ENCODE measurements at regions not wholly inside any gene's neighbourhood (a gene's known extent, or its start where the extent isn't known, plus 50 kb on each side); places are given as distances from the start of the nearest gene placed in this dataset.

DNA sequence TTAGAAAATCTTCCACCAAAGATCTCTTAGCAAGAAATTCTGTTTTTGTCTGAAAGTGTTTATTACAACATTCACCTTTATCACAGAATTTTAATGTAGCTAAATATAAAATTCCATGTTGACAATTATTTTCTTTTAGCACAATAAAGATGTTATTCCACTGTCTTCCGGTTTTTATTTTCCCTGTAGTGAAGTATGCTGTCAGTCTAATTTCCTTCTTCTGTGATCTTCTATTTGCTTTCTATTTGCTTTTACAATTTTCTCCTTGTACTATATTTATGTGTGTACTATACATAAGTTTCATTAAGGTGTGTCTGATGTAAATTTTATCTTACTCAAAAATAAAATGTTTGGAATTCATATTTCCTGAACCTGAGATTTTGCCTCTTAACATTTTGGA lies 117.5 kb upstream of the PPP2R3A start:
- intact Hi-C loops (cut with DNase I; ENCODE audit: low total_unique reads) (no loop called here), in situ Hi-C loops (cut with MboI; ENCODE audit: low pct_ligation_motif_present in 1 of 4, low pct_unique_long_range_greater_than_20kb in 1 of 4, low sequenced_read_pairs in 3 of 4) (no loop called here)
- no peaks in the 10 kb centered on the region for H3K27me3 ChIP-seq
- WGBS, 2 donors (ENCODE audit: low coverage in 1 of 2) = 86 to 100% methylated on average over 1 of the region's 1 CpG
- no peak overlapping the region for H3K27ac ChIP-seq
- no peak overlapping the region for H3K4me3 ChIP-seq
- no peaks in the 10 kb centered on the region for H3K4me1 ChIP-seq
- TF ChIP-seq POLR2AphosphoS5 (IDR thresholded peaks at IDR 0.05) (no peak), EP300 (IDR thresholded peaks at IDR 0.05; ENCODE audit: low read depth) (no peak), POLR2A (IDR thresholded peaks at IDR 0.05) (no peak)
- TF ChIP-seq, protein P1, sequence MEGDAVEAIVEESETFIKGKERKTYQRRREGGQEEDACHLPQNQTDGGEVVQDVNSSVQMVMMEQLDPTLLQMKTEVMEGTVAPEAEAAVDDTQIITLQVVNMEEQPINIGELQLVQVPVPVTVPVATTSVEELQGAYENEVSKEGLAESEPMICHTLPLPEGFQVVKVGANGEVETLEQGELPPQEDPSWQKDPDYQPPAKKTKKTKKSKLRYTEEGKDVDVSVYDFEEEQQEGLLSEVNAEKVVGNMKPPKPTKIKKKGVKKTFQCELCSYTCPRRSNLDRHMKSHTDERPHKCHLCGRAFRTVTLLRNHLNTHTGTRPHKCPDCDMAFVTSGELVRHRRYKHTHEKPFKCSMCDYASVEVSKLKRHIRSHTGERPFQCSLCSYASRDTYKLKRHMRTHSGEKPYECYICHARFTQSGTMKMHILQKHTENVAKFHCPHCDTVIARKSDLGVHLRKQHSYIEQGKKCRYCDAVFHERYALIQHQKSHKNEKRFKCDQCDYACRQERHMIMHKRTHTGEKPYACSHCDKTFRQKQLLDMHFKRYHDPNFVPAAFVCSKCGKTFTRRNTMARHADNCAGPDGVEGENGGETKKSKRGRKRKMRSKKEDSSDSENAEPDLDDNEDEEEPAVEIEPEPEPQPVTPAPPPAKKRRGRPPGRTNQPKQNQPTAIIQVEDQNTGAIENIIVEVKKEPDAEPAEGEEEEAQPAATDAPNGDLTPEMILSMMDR (IDR thresholded peaks at IDR 0.05) = no peak
- H3K36me3 ChIP-seq = no peaks in the 10 kb centered on the region
- H3K9me3 ChIP-seq = no peaks in the 10 kb centered on the region
- DNase-seq = no peak

DNA sequence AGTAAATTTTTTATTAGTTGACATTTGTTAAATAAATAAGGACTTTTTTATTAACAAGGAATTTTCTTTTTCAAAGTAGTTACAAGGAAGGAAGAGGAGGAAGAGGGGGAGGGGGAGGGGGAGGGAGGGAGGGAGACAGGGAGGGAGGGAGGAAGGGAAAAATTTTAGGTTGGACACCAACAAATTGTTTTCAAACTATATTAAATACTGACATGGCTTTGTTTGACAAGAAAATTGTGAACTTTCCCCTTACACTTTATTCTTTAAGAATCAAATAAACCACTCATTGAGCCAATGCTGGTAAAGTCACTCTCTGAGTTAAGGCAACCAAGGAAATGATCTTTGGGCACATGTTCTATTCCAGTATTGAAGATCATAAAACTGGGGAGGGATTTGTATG lies 115.7 kb upstream of the PPP2R3A start:
- no peak overlapping the region for H3K27ac ChIP-seq
- in situ Hi-C loops (cut with MboI; ENCODE audit: low pct_ligation_motif_present in 1 of 4, low pct_unique_long_range_greater_than_20kb in 1 of 4, low sequenced_read_pairs in 3 of 4) = no loop called here

DNA sequence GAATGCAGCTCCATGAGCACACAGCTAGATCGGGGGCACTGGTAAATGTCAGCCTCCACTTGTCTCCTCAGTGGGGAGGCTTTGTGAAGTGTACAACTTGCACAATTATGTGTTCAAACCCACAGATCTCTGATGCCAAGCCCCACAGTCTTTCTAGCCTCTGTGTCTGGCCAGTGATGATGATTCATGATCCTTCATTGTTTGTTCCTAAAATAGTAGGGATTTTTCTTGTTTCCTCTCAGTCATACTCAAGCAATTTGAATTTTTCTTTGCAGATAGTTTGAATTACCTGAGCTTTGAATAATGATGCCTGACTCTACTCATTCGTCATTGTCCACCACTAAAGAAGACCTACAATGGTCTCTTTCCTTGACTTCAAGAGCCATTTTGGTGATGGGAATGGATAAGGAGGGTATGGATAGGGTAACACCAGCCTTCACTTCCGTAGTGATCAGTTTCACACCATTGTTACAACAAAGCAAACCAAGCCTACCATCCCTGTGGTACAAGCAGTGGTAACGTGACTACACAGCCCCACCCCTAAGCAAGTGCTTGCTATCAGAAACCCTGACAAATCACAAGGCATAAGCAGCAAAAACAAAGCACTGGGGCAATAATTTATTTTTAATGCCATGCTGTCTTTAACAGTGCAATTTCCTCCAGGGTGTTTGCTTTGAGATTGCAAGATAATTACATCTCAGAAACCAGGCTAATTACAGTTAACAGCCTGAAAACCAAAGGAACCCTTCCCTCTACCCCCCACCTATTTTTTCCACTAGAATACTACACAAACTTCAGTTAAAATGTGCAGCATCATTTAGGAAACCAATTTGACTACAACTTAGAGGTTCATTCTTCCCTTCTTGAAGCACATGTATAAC lies 114.1 kb upstream of the PPP2R3A start:
- Histone ChIP-seq H3K9me3 (no peaks in the 10 kb centered on the region), H3K36me3 (no peaks in the 10 kb centered on the region), H3K27ac (no peak overlapping the region), H3K4me1 (no peaks in the 10 kb centered on the region), H3K4me3 (no peak overlapping the region), H3K27me3 (no peaks in the 10 kb centered on the region)
- TF ChIP-seq POLR2A (IDR thresholded peaks at IDR 0.05) (no peak), EP300 (IDR thresholded peaks at IDR 0.05; ENCODE audit: low read depth) (no peak), POLR2AphosphoS5 (IDR thresholded peaks at IDR 0.05) (no peak)
- TF ChIP-seq, protein P1 (IDR thresholded peaks at IDR 0.05) = no peak
- intact Hi-C loops (cut with DNase I; ENCODE audit: low total_unique reads) = no loop called here
- in situ Hi-C loops (cut with MboI; ENCODE audit: low pct_ligation_motif_present in 1 of 4, low pct_unique_long_range_greater_than_20kb in 1 of 4, low sequenced_read_pairs in 3 of 4) = no loop called here
- WGBS, 2 donors (ENCODE audit: low coverage in 1 of 2) = 44 to 65% methylated on average over 3 to 4 of the region's 4 CpGs
- DNase-seq = no peak

More for the DNA sequence above, 115.7 kb upstream of the PPP2R3A start:
- intact Hi-C loops (cut with DNase I; ENCODE audit: low total_unique reads) = no loop called here
- Histone ChIP-seq H3K36me3 (no peaks in the 10 kb centered on the region), H3K9me3 (no peaks in the 10 kb centered on the region), H3K27me3 (no peaks in the 10 kb centered on the region), H3K4me3 (no peak overlapping the region), H3K4me1 (no peaks in the 10 kb centered on the region)
- no peak for DNase-seq
- TF ChIP-seq, protein P1 (IDR thresholded peaks at IDR 0.05) = no peak
- TF ChIP-seq POLR2A (IDR thresholded peaks at IDR 0.05) = no peak
- no peak for TF ChIP-seq POLR2AphosphoS5 (IDR thresholded peaks at IDR 0.05)
- TF ChIP-seq EP300 (IDR thresholded peaks at IDR 0.05; ENCODE audit: low read depth) = no peak

DNA sequence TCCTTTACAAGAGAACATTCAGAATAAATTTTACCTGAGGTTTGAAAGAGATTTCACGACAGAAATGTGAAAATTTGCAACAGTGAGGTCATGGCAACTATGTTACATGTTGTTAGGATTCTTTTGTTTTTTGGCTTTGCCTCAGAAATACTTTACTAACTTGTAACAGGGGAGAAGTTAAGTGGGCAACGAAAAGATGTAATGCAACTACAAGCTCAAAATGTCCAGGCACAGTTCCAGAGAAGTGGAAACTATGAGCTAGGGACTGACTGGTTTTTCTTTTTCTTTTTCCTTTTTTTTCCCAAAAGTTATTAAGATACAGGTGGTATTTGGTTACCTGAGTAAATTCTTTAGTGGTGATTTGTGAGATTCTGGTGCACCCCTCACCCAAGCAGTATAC lies 111.5 kb upstream of the PPP2R3A start:
- in situ Hi-C loops (cut with MboI; ENCODE audit: low pct_ligation_motif_present in 1 of 4, low pct_unique_long_range_greater_than_20kb in 1 of 4, low sequenced_read_pairs in 3 of 4) = no loop called here
- H3K4me1 ChIP-seq = no peaks in the 10 kb centered on the region

More for the DNA sequence above, 111.5 kb upstream of the PPP2R3A start:
- Histone ChIP-seq H3K4me3 (no peak overlapping the region), H3K27me3 (no peaks in the 10 kb centered on the region), H3K36me3 (no peaks in the 10 kb centered on the region), H3K9me3 (no peaks in the 10 kb centered on the region), H3K27ac (no peak overlapping the region)
- intact Hi-C loops (cut with DNase I; ENCODE audit: low total_unique reads) = no loop called here
- TF ChIP-seq EP300 (IDR thresholded peaks at IDR 0.05; ENCODE audit: low read depth) = no peak
- TF ChIP-seq, protein P1 (IDR thresholded peaks at IDR 0.05) = no peak
- TF ChIP-seq POLR2AphosphoS5 (IDR thresholded peaks at IDR 0.05) = no peak
- no peak for TF ChIP-seq POLR2A (IDR thresholded peaks at IDR 0.05)
- no peak for DNase-seq
- WGBS, 2 donors (ENCODE audit: low coverage in 1 of 2) = 53 to 68% methylated on average over 2 of the region's 2 CpGs
